Activated T-helper 1 cell treated with anti-CD3 and anti-CD28 coated beads, Interleukin-12 subunit alpha, Interleukin-12 subunit beta, Interleukin-2, Interleukin-4 antibody, amounts not matched to agents 30 ng/mL and 10 ng/mL and 1 ng/mL, durations not matched to agents 14 hours and 24 hours and 36 hours (primary cell): ENCODE measurements at regions not wholly inside any gene's neighbourhood (a gene's known extent, or its start where the extent isn't known, plus 50 kb on each side); places are given as distances from the start of the nearest gene placed in this dataset.

Experiments
- DNase-seq: peaks from one replicate; pipeline ENCODE4 v3.0.0; 2021; ENCODE audit warnings: low spot score
- H3K27ac Mint-ChIP-seq: one replicate; pipeline ENCODE4 v1.8.0; 2021; ENCODE audit warnings: mild to moderate bottlenecking, mixed read lengths
- H3K27me3 Mint-ChIP-seq: one replicate; pipeline ENCODE4 v1.8.0; 2022; ENCODE audit warnings: mild to moderate bottlenecking, moderate library complexity, mixed read lengths; ENCODE audit not compliant: insufficient read depth
- H3K36me3 Mint-ChIP-seq: one replicate; pipeline ENCODE4 v1.8.0; 2021; ENCODE audit warnings: low read depth, mixed read lengths
- H3K4me1 Mint-ChIP-seq: one replicate; pipeline ENCODE4 v1.8.0; 2021; ENCODE audit warnings: low read depth, mixed read lengths
- H3K4me3 Mint-ChIP-seq: one replicate; pipeline ENCODE4 v1.8.0; 2021; ENCODE audit warnings: mild to moderate bottlenecking, moderate library complexity, mixed read lengths
- H3K9me3 Mint-ChIP-seq: one replicate; pipeline ENCODE4 v1.8.0; 2021; ENCODE audit warnings: mixed read lengths
- intact Hi-C: fragments of 100-400 bp; cut with micrococcal nuclease; formaldehyde crosslinking; loops from one replicate; pipeline ENCODE4 v1.15.1; 2024

- intact Hi-C loops, result no loop called here
- H3K27me3 Mint-ChIP-seq, result no peaks in the 10 kb centered on the region
- no peak overlapping the region for H3K4me3 Mint-ChIP-seq
- no peak for DNase-seq
- H3K4me1 Mint-ChIP-seq, result no peaks in the 10 kb centered on the region
- H3K27ac Mint-ChIP-seq, result no peak overlapping the region
- H3K9me3 Mint-ChIP-seq, result no peaks in the 10 kb centered on the region
- H3K36me3 Mint-ChIP-seq, result no peaks in the 10 kb centered on the region
Observed at GRCh38 chr2:193793914-193794313, 1599.2 kb upstream of the TMEFF2 start.

GRCh38 chr2:193783681-193784080 is 1588.9 kb upstream of the TMEFF2 start:
- intact Hi-C loops, result no loop called here
- H3K27me3 Mint-ChIP-seq, result no peaks in the 10 kb centered on the region
- no peaks in the 10 kb centered on the region for H3K4me1 Mint-ChIP-seq
- H3K36me3 Mint-ChIP-seq, result no peaks in the 10 kb centered on the region
- no peak for DNase-seq
- H3K9me3 Mint-ChIP-seq, result no peaks in the 10 kb centered on the region
- H3K4me3 Mint-ChIP-seq, result no peak overlapping the region
- H3K27ac Mint-ChIP-seq, result no peak overlapping the region

GRCh38 chr2:193778293-193778692 is 1583.6 kb upstream of the TMEFF2 start:
- intact Hi-C loops, result no loop called here
- Mint-ChIP-seq H3K27ac (no peak overlapping the region), H3K4me3 (no peak overlapping the region), H3K36me3 (no peaks in the 10 kb centered on the region), H3K27me3 (no peaks in the 10 kb centered on the region), H3K4me1 (no peaks in the 10 kb centered on the region), H3K9me3 (no peaks in the 10 kb centered on the region)
- no peak for DNase-seq

GRCh38 chr2:193776988-193777387 is 1582.3 kb upstream of the TMEFF2 start:
- no peak for DNase-seq
- Mint-ChIP-seq H3K4me3 (no peak overlapping the region), H3K27me3 (no peaks in the 10 kb centered on the region), H3K27ac (no peak overlapping the region), H3K36me3 (no peaks in the 10 kb centered on the region), H3K4me1 (no peaks in the 10 kb centered on the region), H3K9me3 (no peaks in the 10 kb centered on the region)
- intact Hi-C loops, result no loop called here

- Mint-ChIP-seq H3K9me3 (no peaks in the 10 kb centered on the region), H3K4me3 (no peak overlapping the region), H3K4me1 (no peaks in the 10 kb centered on the region), H3K36me3 (no peaks in the 10 kb centered on the region), H3K27me3 (no peaks in the 10 kb centered on the region), H3K27ac (no peak overlapping the region)
- intact Hi-C loops, result no loop called here
- no peak for DNase-seq
Observed at GRCh38 chr2:193774166-193774565, 1579.4 kb upstream of the TMEFF2 start.

GRCh38 chr2:193751299-193751698 is 1556.6 kb upstream of the TMEFF2 start:
- H3K4me1 Mint-ChIP-seq, result no peaks in the 10 kb centered on the region
- H3K4me3 Mint-ChIP-seq, result no peak overlapping the region
- H3K9me3 Mint-ChIP-seq, result no peaks in the 10 kb centered on the region
- no peaks in the 10 kb centered on the region for H3K36me3 Mint-ChIP-seq
- intact Hi-C loops, result no loop called here
- H3K27me3 Mint-ChIP-seq, result no peaks in the 10 kb centered on the region
- H3K27ac Mint-ChIP-seq, result no peak overlapping the region
- DNase-seq, result no peak

GRCh38 chr2:193749485-193749884 is 1554.8 kb upstream of the TMEFF2 start:
- H3K27ac Mint-ChIP-seq, result no peak overlapping the region
- DNase-seq, result no peak
- no peaks in the 10 kb centered on the region for H3K4me1 Mint-ChIP-seq
- H3K36me3 Mint-ChIP-seq, result no peaks in the 10 kb centered on the region
- no peak overlapping the region for H3K4me3 Mint-ChIP-seq
- intact Hi-C loops, result no loop called here
- H3K9me3 Mint-ChIP-seq, result no peaks in the 10 kb centered on the region
- no peaks in the 10 kb centered on the region for H3K27me3 Mint-ChIP-seq

- Mint-ChIP-seq H3K36me3 (no peaks in the 10 kb centered on the region), H3K27me3 (no peaks in the 10 kb centered on the region), H3K9me3 (no peaks in the 10 kb centered on the region), H3K4me3 (no peak overlapping the region), H3K4me1 (no peaks in the 10 kb centered on the region), H3K27ac (no peak overlapping the region)
- no peak for DNase-seq
- intact Hi-C loops, result no loop called here
Observed at GRCh38 chr2:193743089-193743488, 1548.4 kb upstream of the TMEFF2 start.

GRCh38 chr2:193738892-193739291 is 1544.2 kb upstream of the TMEFF2 start:
- no peak overlapping the region for H3K4me3 Mint-ChIP-seq
- no peaks in the 10 kb centered on the region for H3K36me3 Mint-ChIP-seq
- H3K27me3 Mint-ChIP-seq, result no peaks in the 10 kb centered on the region
- no peak for DNase-seq
- no peak overlapping the region for H3K27ac Mint-ChIP-seq
- no peaks in the 10 kb centered on the region for H3K4me1 Mint-ChIP-seq
- intact Hi-C loops, result no loop called here
- no peaks in the 10 kb centered on the region for H3K9me3 Mint-ChIP-seq

GRCh38 chr2:193712912-193713311 is 1518.2 kb upstream of the TMEFF2 start:
- Mint-ChIP-seq H3K27ac (no peak overlapping the region), H3K4me3 (no peak overlapping the region), H3K36me3 (no peaks in the 10 kb centered on the region), H3K27me3 (no peaks in the 10 kb centered on the region), H3K4me1 (no peaks in the 10 kb centered on the region), H3K9me3 (peaks cover 4% of the 10 kb centered on the region)
- intact Hi-C loops, result no loop called here
- no peak for DNase-seq

- H3K36me3 Mint-ChIP-seq, result no peaks in the 10 kb centered on the region
- H3K27ac Mint-ChIP-seq, result no peak overlapping the region
- DNase-seq, result no peak
- no peaks in the 10 kb centered on the region for H3K4me1 Mint-ChIP-seq
- no peaks in the 10 kb centered on the region for H3K9me3 Mint-ChIP-seq
- intact Hi-C loops, result no loop called here
- H3K4me3 Mint-ChIP-seq, result no peak overlapping the region
- no peaks in the 10 kb centered on the region for H3K27me3 Mint-ChIP-seq
Observed at GRCh38 chr2:193703411-193703810, 1508.7 kb upstream of the TMEFF2 start.

GRCh38 chr2:193701484-193701883 is 1506.8 kb upstream of the TMEFF2 start:
- no peaks in the 10 kb centered on the region for H3K9me3 Mint-ChIP-seq
- H3K4me1 Mint-ChIP-seq, result no peaks in the 10 kb centered on the region
- intact Hi-C loops, result no loop called here
- no peak for DNase-seq
- no peak overlapping the region for H3K27ac Mint-ChIP-seq
- H3K36me3 Mint-ChIP-seq, result no peaks in the 10 kb centered on the region
- H3K27me3 Mint-ChIP-seq, result no peaks in the 10 kb centered on the region
- no peak overlapping the region for H3K4me3 Mint-ChIP-seq

GRCh38 chr2:193695367-193695766 is 1500.6 kb upstream of the TMEFF2 start:
- intact Hi-C loops, result no loop called here
- no peaks in the 10 kb centered on the region for H3K4me1 Mint-ChIP-seq
- H3K36me3 Mint-ChIP-seq, result no peaks in the 10 kb centered on the region
- no peak overlapping the region for H3K4me3 Mint-ChIP-seq
- H3K9me3 Mint-ChIP-seq, result no peaks in the 10 kb centered on the region
- H3K27ac Mint-ChIP-seq, result no peak overlapping the region
- no peak for DNase-seq
- no peaks in the 10 kb centered on the region for H3K27me3 Mint-ChIP-seq

GRCh38 chr2:193693758-193694157 is 1499.0 kb upstream of the TMEFF2 start:
- intact Hi-C loops, result no loop called here
- Mint-ChIP-seq H3K9me3 (no peaks in the 10 kb centered on the region), H3K36me3 (no peaks in the 10 kb centered on the region), H3K27me3 (no peaks in the 10 kb centered on the region), H3K4me3 (no peak overlapping the region), H3K27ac (no peak overlapping the region), H3K4me1 (no peaks in the 10 kb centered on the region)
- no peak for DNase-seq
